Breast epithelium (tissue), 4 donors: ENCODE measurements at regions not wholly inside any gene's neighbourhood (a gene's known extent, or its start where the extent isn't known, plus 50 kb on each side); places are given as distances from the start of the nearest gene placed in this dataset.

Source experiments
- DNase-seq, 2 donors: peaks; one replicate each; pipeline ENCODE4 v3.0.0-alpha.2; 2019; ENCODE audit warnings: low spot score in 2 of 2
- H3K27ac ChIP-seq, 2 donors: fragments of 200-600 bp; sonication (generic) in 1 of 2; one replicate each; pipeline ENCODE4 v1.5.1; 2016 to 2019; ENCODE audit warnings: mild to moderate bottlenecking in 1 of 2
- H3K27me3 ChIP-seq, 2 donors: fragments of 200-600 bp; sonication (generic) in 1 of 2; one replicate each; pipeline versions ENCODE4 v1.5.1 to v1.6.0; 2017 to 2019; ENCODE audit warnings: control low read depth in 1 of 2, mild to moderate bottlenecking in 1 of 2
- H3K36me3 ChIP-seq: fragments of 200-600 bp; one replicate; pipeline ENCODE4 v1.5.1; 2019
- H3K4me1 ChIP-seq, 2 donors: fragments of 200-600 bp; sonication (generic); one replicate each; pipeline ENCODE4 v1.5.1; 2016 to 2019; ENCODE audit warnings: control low read depth in 1 of 2
- H3K4me3 ChIP-seq, 3 donors: fragments of 200-600 bp; sonication (generic); 1 replicate in 2 of 3; 2 replicates in 1 of 3; pipeline ENCODE4 v1.5.1; 2016 to 2019; ENCODE audit warnings: mild to moderate bottlenecking in 3 of 3, moderate library complexity in 2 of 3
- H3K9me3 ChIP-seq, 2 donors: fragments of 200-600 bp; sonication (generic) in 1 of 2; one replicate each; pipeline ENCODE4 v1.5.1; 2016 to 2019; ENCODE audit warnings: control low read depth in 1 of 2
- CTCF ChIP-seq, 3 donors: fragments of 450-650 bp; IDR thresholded peaks; one replicate each; pipeline ENCODE4 v1.5.1; 2016 to 2017; ENCODE audit warnings: antibody characterized with exemption in 3 of 3, mild to moderate bottlenecking in 3 of 3, moderate library complexity in 3 of 3
- POLR2A ChIP-seq: fragments of 450-650 bp; IDR thresholded peaks from one replicate; pipeline ENCODE4 v1.6.1; 2016; ENCODE audit warnings: antibody characterized with exemption, mild to moderate bottlenecking, moderate library complexity
- POLR2AphosphoS5 ChIP-seq, 3 donors: sonication (generic); formaldehyde crosslinking; IDR thresholded peaks; one replicate each; pipeline ENCODE4 v1.6.1; 2017; ENCODE audit warnings: antibody characterized with exemption in 3 of 3
- intact Hi-C: fragments of 100-400 bp; cut with DNase I; formaldehyde crosslinking; loops from one replicate; pipeline ENCODE4 v1.15.1; 2023; ENCODE audit warnings: low total_unique reads

- TF ChIP-seq POLR2A (no peak), POLR2AphosphoS5 (IDR thresholded peaks at IDR 0.05) (no peak), CTCF (IDR thresholded peaks at IDR 0.05) (no peak)
- no peak for DNase-seq
These were observed 210.5 kb downstream of the LMO4 start for GRCh38 chr1:87539147-87539546.

GRCh38 chr1:87542697-87543096 is 214.0 kb downstream of the LMO4 start:
- intact Hi-C loops, result no loop called here
- Histone ChIP-seq H3K27me3 (no peaks in the 10 kb centered on the region), H3K36me3 (no peaks in the 10 kb centered on the region), H3K4me1 (no peaks in the 10 kb centered on the region), H3K4me3 (no peak overlapping the region), H3K27ac (no peak overlapping the region), H3K9me3 (peaks cover 25 to 40% of the 10 kb centered on the region in 2 donors)
- no peak for DNase-seq
- no peak for TF ChIP-seq POLR2AphosphoS5 (IDR thresholded peaks at IDR 0.05)

More at GRCh38 chr1:87539147-87539546, 210.5 kb downstream of the LMO4 start:
- Histone ChIP-seq H3K4me3 (no peak overlapping the region), H3K4me1 (no peaks in the 10 kb centered on the region), H3K27me3 (no peaks in the 10 kb centered on the region), H3K27ac (no peak overlapping the region), H3K9me3 (peaks cover 20 to 32% of the 10 kb centered on the region in 2 donors), H3K36me3 (no peaks in the 10 kb centered on the region)
- intact Hi-C loops, result no loop called here

- no peak overlapping the region for H3K27ac ChIP-seq
- no peak for DNase-seq
- no peak overlapping the region for H3K4me3 ChIP-seq
- no peaks in the 10 kb centered on the region for H3K36me3 ChIP-seq
- no peak for TF ChIP-seq POLR2A
- no peak for TF ChIP-seq POLR2AphosphoS5 (IDR thresholded peaks at IDR 0.05)
- TF ChIP-seq CTCF (IDR thresholded peaks at IDR 0.05), result no peak
- H3K27me3 ChIP-seq, result no peaks in the 10 kb centered on the region
- no peaks in the 10 kb centered on the region for H3K4me1 ChIP-seq
- intact Hi-C loops, result no loop called here
- H3K9me3 ChIP-seq, result peaks cover 4 to 12% of the 10 kb centered on the region in 2 donors
These were observed 221.1 kb downstream of the LMO4 start for GRCh38 chr1:87549738-87550137.

GRCh38 chr1:87553511-87553910 is 224.8 kb downstream of the LMO4 start:
- H3K9me3 ChIP-seq, result no peaks in the 10 kb centered on the region
- intact Hi-C loops, result no loop called here
- H3K27me3 ChIP-seq, result no peaks in the 10 kb centered on the region
- no peaks in the 10 kb centered on the region for H3K4me1 ChIP-seq
- no peak for TF ChIP-seq POLR2A
- no peak for TF ChIP-seq CTCF (IDR thresholded peaks at IDR 0.05)
- TF ChIP-seq POLR2AphosphoS5 (IDR thresholded peaks at IDR 0.05), result no peak
- DNase-seq, result no peak
- no peaks in the 10 kb centered on the region for H3K36me3 ChIP-seq
- no peak overlapping the region for H3K27ac ChIP-seq
- no peak overlapping the region for H3K4me3 ChIP-seq

GRCh38 chr1:87555366-87555765 is 226.7 kb downstream of the LMO4 start:
- Histone ChIP-seq H3K9me3 (no peaks in the 10 kb centered on the region), H3K27me3 (no peaks in the 10 kb centered on the region), H3K27ac (no peak overlapping the region), H3K4me1 (no peaks in the 10 kb centered on the region), H3K36me3 (no peaks in the 10 kb centered on the region), H3K4me3 (no peak overlapping the region)
- TF ChIP-seq POLR2A, result no peak
- no peak for TF ChIP-seq CTCF (IDR thresholded peaks at IDR 0.05)
- no peak for TF ChIP-seq POLR2AphosphoS5 (IDR thresholded peaks at IDR 0.05)
- no peak for DNase-seq
- intact Hi-C loops, result no loop called here

- no peak for DNase-seq
- TF ChIP-seq POLR2AphosphoS5 (IDR thresholded peaks at IDR 0.05) (no peak), POLR2A (no peak), CTCF (IDR thresholded peaks at IDR 0.05) (no peak)
- no peaks in the 10 kb centered on the region for H3K36me3 ChIP-seq
These were observed 227.6 kb downstream of the LMO4 start for GRCh38 chr1:87556326-87556725.

More at GRCh38 chr1:87556326-87556725, 227.6 kb downstream of the LMO4 start:
- H3K27ac ChIP-seq, result no peak overlapping the region
- H3K27me3 ChIP-seq, result no peaks in the 10 kb centered on the region
- no peak overlapping the region for H3K4me3 ChIP-seq
- H3K9me3 ChIP-seq, result no peaks in the 10 kb centered on the region
- intact Hi-C loops, result no loop called here
- H3K4me1 ChIP-seq, result no peaks in the 10 kb centered on the region
